ENCODE measurements at regions not wholly inside any gene's neighbourhood (a gene's known extent, or its start where the extent isn't known, plus 50 kb on each side); places are given as distances from the start of the nearest gene placed in this dataset.
A peak's percentile ranks its signal among the peaks of the same experiment; 100 is the strongest.

DNA sequence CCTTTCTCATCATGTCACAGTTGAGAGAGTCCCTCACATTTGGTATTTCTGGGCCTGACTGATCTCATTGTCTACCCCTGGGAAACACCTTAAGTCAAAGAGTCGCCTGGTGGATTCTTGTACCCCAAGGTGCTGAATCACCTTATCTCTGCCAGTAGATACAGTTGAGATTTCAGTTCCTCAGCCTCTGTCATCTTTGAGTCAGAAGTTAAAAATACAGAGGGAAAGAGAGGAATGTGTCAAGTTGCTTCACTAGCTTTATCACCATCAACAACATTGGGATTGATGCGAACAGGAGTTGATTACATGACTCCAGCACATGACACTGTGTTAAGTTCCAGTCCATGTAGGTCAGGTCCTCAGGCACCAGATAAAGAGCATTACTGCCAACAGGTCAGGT lies 513.0 kb downstream of the NUF2 start:
- Histone ChIP-seq H3K27me3 (no peaks in the 10 kb centered on the region), H3K4me3 (no peak overlapping the region), H3K4me1 (no peaks in the 10 kb centered on the region), H3K36me3 (no peaks in the 10 kb centered on the region), H3K27ac (no peak overlapping the region), H3K9me3 (peaks cover 0 to 4% (median 0%) of the 10 kb centered on the region in 12 donors)
- TF ChIP-seq POLR2A (IDR thresholded peaks at IDR 0.05): no peak
- TF ChIP-seq, protein P1, sequence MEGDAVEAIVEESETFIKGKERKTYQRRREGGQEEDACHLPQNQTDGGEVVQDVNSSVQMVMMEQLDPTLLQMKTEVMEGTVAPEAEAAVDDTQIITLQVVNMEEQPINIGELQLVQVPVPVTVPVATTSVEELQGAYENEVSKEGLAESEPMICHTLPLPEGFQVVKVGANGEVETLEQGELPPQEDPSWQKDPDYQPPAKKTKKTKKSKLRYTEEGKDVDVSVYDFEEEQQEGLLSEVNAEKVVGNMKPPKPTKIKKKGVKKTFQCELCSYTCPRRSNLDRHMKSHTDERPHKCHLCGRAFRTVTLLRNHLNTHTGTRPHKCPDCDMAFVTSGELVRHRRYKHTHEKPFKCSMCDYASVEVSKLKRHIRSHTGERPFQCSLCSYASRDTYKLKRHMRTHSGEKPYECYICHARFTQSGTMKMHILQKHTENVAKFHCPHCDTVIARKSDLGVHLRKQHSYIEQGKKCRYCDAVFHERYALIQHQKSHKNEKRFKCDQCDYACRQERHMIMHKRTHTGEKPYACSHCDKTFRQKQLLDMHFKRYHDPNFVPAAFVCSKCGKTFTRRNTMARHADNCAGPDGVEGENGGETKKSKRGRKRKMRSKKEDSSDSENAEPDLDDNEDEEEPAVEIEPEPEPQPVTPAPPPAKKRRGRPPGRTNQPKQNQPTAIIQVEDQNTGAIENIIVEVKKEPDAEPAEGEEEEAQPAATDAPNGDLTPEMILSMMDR (IDR thresholded peaks at IDR 0.05): no peak
- intact Hi-C loops (cut with DNase I): no loop called here
- no peak for ATAC-seq
- no peak for DNase-seq
- 67 to 76% (median 73%) methylated on average over 2 of the region's 2 CpGs for WGBS, 4 donors

DNA sequence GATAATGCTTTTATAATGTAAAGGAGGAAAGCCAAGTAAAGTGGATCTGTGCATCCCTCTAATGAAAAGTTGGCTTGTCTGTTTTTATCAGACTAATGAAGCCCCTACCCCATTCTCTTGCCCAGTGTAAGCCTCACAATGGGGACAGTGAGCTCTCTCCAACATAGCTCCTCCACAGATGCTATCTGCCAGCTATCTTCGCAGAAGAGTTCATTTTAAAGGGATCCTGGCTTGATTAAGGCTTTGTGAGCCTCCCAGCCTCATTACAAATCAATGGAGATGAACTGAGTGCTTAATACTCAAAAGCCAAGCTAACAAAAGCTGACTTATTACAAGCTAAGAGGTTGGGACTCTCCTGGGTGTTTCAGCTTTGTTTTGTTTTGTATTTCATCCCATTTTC lies 514.7 kb downstream of the NUF2 start:
- TF ChIP-seq POLR2A (IDR thresholded peaks at IDR 0.05): no peak
- TF ChIP-seq, protein P1 (IDR thresholded peaks at IDR 0.05): no peak
- no peak overlapping the region for H3K27ac ChIP-seq
- H3K27me3 ChIP-seq: no peaks in the 10 kb centered on the region
- ATAC-seq: no peak
- WGBS, 4 donors: 72 to 88% (median 74%) methylated on average over 1 of the region's 1 CpG
- no peaks in the 10 kb centered on the region for H3K4me1 ChIP-seq
- peaks cover 0 to 4% (median 0%) of the 10 kb centered on the region in 12 donors for H3K9me3 ChIP-seq
- H3K4me3 ChIP-seq: no peak overlapping the region
- H3K36me3 ChIP-seq: no peaks in the 10 kb centered on the region
- no peak for DNase-seq
- intact Hi-C loops (cut with DNase I): no loop called here

DNA sequence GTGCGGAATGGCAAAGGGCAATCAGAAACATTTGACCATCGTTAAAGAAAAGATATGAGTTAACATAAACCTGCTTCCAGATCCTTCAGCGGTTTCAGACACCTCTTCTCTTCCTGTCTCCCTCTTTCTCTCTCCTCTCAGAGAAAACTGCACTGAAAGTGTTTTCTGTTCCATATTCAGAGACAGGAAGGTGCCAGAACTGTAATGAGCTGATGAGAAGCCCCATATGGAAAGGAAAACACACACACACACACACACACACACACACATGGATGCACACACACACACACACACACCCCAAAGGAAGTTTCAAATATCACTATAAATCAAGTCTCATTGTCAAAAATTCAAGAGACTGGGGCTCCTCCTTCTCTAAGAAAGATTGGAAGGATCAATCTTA lies 515.5 kb downstream of the NUF2 start:
- no peak overlapping the region for H3K27ac ChIP-seq
- ATAC-seq: no peak
- TF ChIP-seq, protein P1 (IDR thresholded peaks at IDR 0.05): no peak
- no peak for TF ChIP-seq POLR2A (IDR thresholded peaks at IDR 0.05)
- H3K27me3 ChIP-seq: no peaks in the 10 kb centered on the region
- H3K36me3 ChIP-seq: no peaks in the 10 kb centered on the region
- peaks cover 0 to 4% (median 0%) of the 10 kb centered on the region in 12 donors for H3K9me3 ChIP-seq
- WGBS, 4 donors: 55 to 67% (median 59%) methylated on average over 3 of the region's 3 CpGs
- H3K4me3 ChIP-seq: no peak overlapping the region
- peaks cover 0 to 3% (median 0%) of the 10 kb centered on the region in 12 donors for H3K4me1 ChIP-seq
- intact Hi-C loops (cut with DNase I): no loop called here
- no peak for DNase-seq

DNA sequence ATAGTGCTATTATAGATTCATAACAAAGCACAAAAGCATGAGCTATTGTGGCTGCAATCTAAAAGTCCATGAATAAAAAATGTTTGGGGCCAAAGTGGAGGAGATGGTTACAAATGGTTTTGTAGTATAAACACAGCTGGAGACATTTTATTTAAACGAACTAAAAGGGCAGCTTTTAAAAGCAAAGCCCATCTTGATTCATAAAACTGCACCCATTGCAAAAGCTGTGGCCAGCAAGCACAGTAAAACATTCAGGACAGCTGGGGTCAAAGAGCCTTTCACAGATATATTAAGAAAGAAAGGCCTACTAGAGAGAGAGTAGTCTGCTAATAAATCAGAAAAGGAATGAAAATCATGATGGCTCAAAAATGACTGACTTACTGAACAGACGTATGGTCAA lies 520.8 kb downstream of the NUF2 start:
- intact Hi-C loops (cut with DNase I): no loop called here
- Histone ChIP-seq H3K4me1 (peaks cover 0 to 18% (median 0%) of the 10 kb centered on the region in 12 donors), H3K27ac (peak overlapping the region in 2 of 12 donors; percentile 19 to 24), H3K9me3 (peaks cover 0 to 4% (median 0%) of the 10 kb centered on the region in 12 donors), H3K4me3 (no peak overlapping the region), H3K27me3 (no peaks in the 10 kb centered on the region), H3K36me3 (no peaks in the 10 kb centered on the region)
- peak in 1 of 4 donors; percentile 25 for ATAC-seq
- no peak for TF ChIP-seq POLR2A (IDR thresholded peaks at IDR 0.05)
- TF ChIP-seq, protein P1 (IDR thresholded peaks at IDR 0.05): no peak
- DNase-seq: no peak
- WGBS, 4 donors: 59 to 75% (median 63%) methylated on average over 2 of the region's 2 CpGs

All from heart left ventricle (tissue), 16 donors.